GM12892 (cell line): ENCODE measurements at regions not wholly inside any gene's neighbourhood (a gene's known extent, or its start where the extent isn't known, plus 50 kb on each side); places are given as distances from the start of the nearest gene placed in this dataset.

Experiments
- POLR2A ChIP-seq: IDR thresholded peaks from 2 replicates; pipeline ENCODE4 v1.6.1; 2011; ENCODE audit warnings: low read depth, low read length, control low read depth
- POLR2AphosphoS5 ChIP-seq: IDR thresholded peaks from 2 replicates; pipeline ENCODE4 v1.6.1; 2011; ENCODE audit warnings: low read depth, low read length, control low read depth
- TAF1 ChIP-seq: IDR thresholded peaks from 2 replicates; pipeline ENCODE4 v1.6.1; 2011; ENCODE audit warnings: low read depth, mild to moderate bottlenecking, control low read depth, low read length, borderline replicate concordance

DNA sequence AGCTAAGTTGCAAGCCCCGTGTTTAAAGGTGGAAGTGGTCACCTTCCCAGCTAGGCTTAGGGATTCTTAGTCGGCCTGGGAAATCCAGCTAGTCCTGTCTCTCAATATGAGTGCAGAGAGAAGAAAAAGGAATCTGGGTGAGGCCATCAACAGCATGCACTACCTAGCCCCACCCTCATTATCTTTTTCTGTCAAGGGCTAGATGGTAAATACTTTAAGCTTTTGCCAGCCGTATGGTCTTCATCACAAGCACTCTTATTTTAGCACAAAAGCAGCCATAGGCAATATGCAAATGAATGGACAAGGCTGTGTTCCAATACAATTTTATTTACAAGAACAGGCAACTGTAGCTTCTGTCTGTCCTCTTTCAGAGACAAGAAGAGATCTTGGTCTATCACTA is 282.9 kb downstream of the ZNF674 start:
- TF ChIP-seq POLR2A (no peak), POLR2AphosphoS5 (no peak), TAF1 (no peak)
